GM10266 (cell line): ENCODE measurements at regions not wholly inside any gene's neighbourhood (a gene's known extent, or its start where the extent isn't known, plus 50 kb on each side); places are given as distances from the start of the nearest gene placed in this dataset.

Source experiments
- DNase-seq: peaks from one replicate; pipeline ENCODE4 v3.0.0; 2012; ENCODE audit errors: extremely low spot score
- CTCF ChIP-seq: IDR thresholded peaks from 2 replicates; pipeline ENCODE4 v1.5.1; 2012; ENCODE audit warnings: mild to moderate bottlenecking, low read depth; ENCODE audit not compliant: control insufficient read depth, insufficient read depth; ENCODE audit errors: missing control alignments

- DNase-seq, result no peak
- no peak for TF ChIP-seq CTCF
These were observed 410.3 kb upstream of the PPP1R2C start for GRCh38 chrX:43188296-43188695.

- no peak for DNase-seq
- no peak for TF ChIP-seq CTCF
These were observed 433.6 kb upstream of the PPP1R2C start for GRCh38 chrX:43211570-43211969.

- no peak for TF ChIP-seq CTCF
- no peak for DNase-seq
These were observed 437.9 kb upstream of the MAOA start for GRCh38 chrX:43218198-43218597.

GRCh38 chrX:43224496-43224895 is 431.6 kb upstream of the MAOA start:
- no peak for DNase-seq
- TF ChIP-seq CTCF, result no peak

GRCh38 chrX:43225626-43226328 is 430.3 kb upstream of the MAOA start:
- no peak for DNase-seq
- no peak for TF ChIP-seq CTCF

GRCh38 chrX:43238461-43238945 is 417.6 kb upstream of the MAOA start:
- DNase-seq, result no peak
- TF ChIP-seq CTCF, result no peak

GRCh38 chrX:43239356-43239755 is 416.7 kb upstream of the MAOA start:
- TF ChIP-seq CTCF, result no peak

More at GRCh38 chrX:43239356-43239755, 416.7 kb upstream of the MAOA start:
- DNase-seq, result no peak
